GM18519 (cell line): ENCODE measurements at regions not wholly inside any gene's neighbourhood (a gene's known extent, or its start where the extent isn't known, plus 50 kb on each side); places are given as distances from the start of the nearest gene placed in this dataset.

ENCODE experiments used
- ATAC-seq: cut with Tn5 transposase; IDR thresholded peaks from one replicate; pipeline ENCODE4 v1.9.1; 2021; ENCODE audit warnings: mild to moderate bottlenecking, moderate library complexity; ENCODE audit not compliant: unreplicated experiment, low FRiP score

DNA sequence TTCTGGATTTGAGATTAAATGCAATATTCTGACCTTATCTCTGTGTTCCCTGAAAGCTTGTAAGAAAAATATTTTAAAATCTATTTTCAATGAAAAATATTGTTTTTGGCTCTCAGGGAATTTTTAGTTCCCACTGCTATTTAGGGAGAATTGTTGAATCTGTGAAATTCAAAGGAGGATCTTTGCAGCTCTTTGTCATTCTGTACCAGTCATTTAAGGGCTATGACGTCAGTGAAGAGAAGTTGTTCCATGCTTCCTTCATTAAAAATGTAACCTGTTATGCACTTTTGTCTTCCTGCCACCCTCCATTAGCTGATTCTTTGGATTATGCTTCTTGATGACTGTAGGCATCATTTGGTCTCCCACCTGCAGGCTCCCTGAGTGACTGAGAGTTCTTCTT, 427.8 kb upstream of the C2CD4B start:
- no peak for ATAC-seq

DNA sequence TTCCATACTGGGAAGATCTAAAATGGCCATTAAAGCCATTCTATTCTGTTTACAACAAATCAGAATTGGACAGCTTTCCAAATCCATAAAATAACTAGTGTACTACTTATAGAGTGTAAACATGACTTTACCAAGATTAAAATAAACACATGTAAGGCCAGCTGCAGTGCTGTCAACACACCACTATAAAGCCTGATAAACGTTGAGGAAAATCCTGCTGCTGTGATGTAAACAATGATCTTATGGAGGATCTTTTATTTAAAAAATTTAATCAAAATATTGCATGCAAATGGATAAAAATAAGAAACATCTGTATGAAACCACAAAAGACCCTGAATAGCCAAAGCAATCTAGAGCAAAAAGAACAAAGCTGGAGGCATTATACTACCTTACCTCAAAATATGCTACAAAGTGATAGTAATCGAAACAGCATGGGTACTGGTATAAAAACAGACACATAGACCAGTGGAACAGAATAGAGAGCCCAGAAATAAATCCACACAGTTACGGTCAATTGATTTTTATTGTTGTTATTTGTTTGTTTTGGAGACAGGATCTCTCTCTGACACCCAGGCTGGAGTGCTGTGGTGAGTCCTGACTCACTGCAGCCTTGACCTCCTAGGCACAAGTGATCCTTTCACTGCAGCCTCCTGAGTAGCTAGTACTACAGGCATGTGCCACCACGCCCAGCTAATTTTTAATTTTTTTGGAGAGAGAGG, 428.8 kb upstream of the C2CD4B start:
- no peak for ATAC-seq

DNA sequence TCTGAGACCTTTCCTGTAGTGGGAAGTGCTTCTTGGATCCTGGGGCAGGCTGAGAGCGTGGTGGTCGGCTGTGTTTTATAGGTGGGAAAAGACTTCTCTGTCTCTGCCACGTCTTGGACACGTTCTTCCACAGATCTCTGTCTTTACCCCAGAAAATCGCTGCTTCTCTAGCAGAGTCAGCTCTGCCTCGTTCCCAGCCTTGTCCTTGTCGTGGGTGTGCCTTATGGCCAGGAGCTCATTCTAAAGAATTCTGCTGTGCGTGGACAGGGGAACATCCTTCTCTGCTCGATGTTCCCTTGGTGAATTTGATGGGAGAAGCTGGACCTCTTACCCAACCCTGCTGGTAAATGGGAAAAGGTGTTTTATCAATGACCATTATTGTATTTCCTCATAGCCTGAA, 433.1 kb upstream of the C2CD4B start:
- ATAC-seq: no peak

DNA sequence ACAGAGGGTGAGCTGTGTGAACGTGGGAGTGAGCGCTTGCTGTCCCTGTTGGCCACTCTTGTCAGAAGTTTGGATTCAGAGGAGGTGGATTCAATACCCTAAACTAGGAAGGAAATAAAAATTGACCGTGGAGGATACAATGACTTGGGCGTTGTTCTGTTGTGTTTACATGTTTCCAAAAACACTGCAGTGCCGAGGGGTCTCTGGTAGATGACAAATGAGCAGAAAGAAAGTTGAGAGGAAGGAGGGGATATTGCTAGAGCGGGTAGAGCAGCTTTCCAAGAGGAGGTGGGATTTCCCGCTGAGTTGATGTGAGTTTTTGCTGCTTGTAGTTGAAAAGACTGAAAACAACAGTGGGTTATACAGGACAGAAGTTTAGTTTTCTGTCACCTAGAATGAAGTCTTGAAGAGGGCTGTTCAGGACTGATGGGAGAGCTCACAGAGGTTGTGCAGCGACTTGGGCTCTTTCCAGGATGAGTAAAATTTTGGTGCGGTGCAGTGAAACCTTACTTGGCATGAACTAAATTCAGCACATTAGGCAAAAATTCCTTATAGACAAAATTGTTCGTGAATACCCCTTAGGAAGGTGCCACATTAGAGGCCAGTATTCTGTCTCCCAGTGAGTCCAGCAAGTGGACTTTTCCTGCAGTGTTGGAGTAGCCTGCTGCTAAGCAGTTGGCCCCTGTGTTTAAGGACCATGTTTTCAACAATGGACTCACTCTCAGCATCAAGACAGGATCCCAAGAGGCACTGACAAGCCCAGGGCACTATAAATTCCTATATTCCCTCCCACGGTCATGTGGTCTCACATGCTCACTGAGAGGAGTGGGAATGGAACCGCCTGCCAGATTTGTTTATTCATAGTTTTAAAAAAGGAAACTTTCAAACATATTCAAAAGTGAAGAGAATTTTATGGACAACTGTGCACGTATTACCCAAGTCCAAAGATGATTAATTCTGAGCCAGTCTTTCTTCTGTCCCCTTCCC, 435.0 kb upstream of the C2CD4B start:
- no peak for ATAC-seq

DNA sequence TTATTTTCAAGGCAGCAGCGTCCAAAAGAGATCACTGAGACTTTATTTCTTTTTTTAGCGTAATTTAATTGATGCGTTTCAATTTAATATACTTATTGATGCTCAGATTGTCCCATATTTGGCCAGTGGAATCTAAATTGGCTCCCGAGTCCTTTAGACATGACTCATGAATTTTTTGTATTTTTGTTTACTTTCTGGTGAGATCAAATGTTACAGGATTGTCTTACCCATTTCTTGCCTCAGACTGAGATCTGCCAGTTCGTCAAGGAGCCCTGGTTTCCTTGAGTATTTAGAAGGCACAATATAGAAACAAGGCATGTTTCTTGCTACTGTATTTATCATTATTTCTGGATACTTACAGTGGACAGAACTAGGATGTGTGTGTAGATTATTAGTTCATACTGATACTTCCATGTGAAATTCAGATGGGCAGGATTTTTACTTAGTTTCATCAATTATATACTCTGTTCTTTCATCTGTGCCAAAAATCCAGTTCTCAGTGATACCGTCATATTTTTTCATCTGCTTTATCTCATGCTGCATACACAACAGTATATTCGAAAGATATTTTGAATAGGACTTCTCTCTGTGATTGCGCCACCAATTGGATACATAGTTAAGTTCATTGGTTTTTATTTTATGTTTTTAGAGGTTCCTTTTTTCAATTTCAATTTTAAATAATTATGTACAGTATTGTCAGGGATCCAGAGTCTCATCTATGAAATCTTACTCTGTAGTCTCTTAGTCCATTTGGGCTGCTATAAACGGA, 436.9 kb upstream of the C2CD4B start:
- ATAC-seq: no peak

DNA sequence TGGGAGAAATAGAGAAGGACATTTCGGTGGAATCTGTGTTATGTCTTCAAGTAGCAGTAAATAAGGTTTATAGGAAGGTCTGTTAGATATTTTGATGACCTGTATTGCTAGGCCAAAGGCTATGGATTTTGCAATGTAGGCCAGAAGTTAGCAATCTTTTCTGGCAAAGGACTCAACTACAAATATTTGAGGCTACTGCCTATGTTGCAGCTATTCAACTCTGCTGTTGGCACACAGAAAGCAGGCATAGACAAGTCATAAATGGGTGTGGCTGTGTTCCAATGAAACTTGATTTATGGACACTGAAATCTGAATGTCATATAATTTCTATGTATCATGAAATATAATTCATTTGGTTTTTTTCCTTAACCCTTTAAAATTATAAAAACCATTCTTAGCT, 438.7 kb upstream of the C2CD4B start:
- ATAC-seq: no peak

DNA sequence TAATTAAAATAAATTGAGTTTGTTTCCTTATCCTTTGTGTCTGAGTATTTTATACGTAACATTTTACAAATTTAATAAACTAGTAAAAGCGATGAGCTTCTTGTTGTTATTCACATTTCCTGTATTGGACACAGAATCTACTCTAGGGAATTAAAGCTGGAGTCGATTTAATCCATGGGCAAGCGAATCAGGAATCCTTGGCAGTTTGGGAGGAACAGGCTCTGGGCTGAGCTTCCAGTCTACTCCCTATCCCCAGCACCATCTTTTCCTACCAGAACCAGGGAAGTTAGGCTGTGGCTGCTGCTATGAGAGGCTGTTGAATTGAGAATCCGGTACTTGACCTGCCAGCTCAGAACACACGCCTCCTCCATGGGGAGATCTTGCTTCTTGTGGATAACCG, 437.3 kb upstream of the TPM1 start:
- no peak for ATAC-seq

DNA sequence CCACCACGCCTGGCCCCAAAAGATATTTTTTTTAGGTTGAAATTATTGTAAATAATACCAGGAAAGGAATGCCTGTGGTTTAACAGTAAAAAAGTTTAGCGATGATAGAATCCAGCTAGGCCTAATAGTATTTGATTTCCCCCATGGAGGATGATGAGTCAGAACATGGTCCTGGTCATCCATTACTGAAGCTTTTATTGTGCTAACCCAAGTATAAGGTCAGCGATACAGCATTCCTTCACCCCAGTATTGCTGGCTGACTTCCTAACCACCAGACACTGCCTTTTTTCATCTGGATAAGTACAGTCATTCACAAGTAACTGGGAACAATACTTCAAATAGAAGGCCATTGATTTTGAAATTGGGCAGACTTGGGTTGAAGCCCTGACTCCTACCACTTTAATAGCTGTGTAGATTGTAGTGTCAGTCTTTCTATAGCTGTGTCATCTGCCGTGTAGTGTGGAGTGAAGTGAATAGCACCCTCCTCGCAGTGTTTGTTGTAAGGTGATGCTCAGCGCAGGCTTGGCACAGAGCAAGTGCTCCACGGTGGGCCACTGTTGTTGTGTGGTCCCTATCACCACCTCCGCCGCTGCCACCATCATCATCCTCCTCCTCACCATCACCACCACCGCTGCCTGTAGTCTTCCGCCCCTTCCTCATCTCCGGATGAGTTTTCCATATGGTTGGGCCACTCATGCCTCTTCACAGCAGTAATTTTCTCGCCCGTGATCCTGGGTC, 436.0 kb upstream of the TPM1 start:
- no peak for ATAC-seq

DNA sequence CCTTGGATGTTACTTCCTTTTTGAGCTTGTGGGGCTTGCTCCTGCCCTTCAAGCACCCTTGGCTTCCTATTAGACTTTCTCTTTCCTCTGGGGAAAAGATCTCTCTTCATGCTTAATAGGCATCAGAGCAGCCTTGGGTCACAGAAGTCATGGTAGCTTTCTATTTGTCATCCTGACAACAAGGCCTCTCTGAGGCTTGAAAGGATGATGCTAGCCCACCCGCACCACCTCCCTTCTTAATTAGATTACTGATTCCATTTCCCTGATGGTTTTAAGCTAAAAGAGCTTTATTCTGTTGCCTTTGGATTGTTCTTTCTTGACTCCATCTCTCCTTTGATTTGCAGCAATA, 435.5 kb upstream of the TPM1 start:
- no peak for ATAC-seq

DNA sequence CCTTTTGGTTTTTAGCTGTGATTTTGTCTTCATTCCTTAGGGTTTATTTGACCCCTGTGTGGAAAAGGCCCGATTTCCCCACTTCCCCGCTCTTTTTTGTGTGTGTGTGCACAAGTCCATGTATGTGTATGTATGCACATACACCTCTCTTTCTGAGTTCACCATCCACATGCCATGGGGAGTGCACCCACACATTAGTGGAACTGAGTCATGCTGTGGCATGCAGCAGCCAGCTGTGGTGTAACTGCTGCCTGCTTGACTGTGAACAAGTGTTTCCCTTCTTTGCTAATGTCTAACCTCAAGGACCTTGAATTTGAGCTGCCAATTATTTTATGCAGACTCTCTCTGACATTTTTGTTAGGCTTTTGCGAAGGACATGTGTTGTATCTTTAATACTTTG, 434.9 kb upstream of the TPM1 start:
- ATAC-seq: no peak

DNA sequence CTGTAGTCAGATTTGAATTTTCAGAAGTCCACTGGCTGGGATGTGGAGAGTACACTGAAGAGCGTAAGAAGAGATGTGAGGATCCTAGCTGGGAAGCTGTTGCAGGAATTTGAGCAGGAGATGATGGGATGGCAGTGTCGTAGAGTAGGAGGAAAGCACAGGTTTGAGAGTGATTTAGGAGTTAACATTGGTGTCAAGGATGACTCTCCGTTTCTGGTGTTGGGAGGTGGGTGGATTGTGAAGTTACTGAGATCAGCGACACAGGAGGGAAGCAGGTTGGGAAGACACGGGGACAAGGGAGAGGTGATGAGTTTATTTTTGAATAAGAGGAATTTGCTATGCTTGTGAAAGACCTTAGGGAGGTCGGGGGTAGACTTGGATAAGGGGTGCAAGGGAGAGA, 434.2 kb upstream of the TPM1 start:
- ATAC-seq: no peak

DNA sequence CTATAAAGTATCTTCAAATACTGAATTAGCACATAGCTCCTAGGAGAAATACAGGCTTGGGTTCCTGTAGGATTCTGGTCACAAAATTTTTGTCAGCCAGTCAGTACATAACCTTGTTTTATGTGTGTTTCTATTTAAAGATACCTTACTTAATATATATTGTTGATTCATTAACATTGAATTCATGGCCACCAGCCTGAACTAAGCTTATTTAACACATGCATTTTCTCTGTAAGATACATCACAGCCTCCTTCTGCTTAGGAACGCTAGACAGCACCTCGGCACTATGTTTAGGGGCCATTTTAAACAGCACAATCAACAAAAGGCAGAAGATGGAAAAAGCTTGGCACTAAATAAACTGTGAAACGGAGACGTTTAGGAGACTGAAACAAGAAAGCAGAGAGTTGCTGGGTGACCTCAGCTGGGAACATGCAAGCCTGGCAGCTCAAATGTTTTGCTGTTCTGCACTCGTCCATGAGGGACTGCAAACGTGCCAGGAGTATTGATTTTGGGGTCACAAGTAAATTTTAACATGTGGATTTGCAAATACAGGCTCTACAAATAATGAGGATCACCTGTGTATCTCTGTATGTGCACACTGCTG, 432.2 kb upstream of the TPM1 start:
- no peak for ATAC-seq

DNA sequence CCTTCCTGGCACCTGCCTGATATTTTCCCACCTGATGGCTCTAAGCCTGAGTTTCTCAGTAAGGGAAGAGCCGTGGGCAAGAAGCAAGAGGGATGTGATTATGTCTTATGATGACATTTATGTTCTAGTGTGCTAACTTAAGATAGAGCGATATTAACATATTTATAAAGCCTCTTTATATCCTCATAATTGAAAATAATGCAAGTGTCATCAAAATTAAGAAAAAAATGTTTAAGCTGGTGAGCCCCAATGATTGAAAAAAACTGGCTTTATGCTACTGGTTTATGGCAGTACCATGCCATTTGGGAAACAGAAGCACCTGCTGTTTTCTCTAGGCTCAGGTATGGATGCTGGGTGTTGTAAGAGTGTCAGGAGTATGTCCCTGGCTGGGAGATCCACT, 431.5 kb upstream of the TPM1 start:
- no peak for ATAC-seq

DNA sequence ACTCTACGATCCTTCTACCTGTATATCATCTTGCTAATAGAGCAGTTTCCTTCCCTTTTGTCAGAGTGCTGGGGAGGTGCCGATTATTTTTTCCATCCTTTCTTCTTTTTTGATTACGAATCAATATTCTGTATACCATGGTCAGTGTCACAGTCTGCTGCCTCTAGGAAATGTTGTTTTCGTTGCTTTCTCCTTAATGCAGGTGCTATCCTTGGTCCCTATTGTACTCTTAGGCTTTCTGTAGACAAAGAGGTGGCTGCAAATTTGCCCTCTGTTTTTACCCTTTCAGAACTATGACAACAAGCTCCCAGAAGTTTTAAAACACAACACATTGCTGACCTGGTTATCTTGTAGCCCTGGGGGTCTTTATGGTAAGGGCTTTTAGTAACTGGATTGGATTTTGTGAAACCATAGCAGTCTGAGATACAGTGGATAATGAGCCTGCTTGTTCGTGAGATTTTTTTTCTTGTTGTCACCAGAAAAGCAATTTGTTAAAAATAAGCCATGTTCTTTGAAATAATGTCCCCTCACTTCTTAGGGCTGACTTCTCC, 430.3 kb upstream of the TPM1 start:
- ATAC-seq: no peak

DNA sequence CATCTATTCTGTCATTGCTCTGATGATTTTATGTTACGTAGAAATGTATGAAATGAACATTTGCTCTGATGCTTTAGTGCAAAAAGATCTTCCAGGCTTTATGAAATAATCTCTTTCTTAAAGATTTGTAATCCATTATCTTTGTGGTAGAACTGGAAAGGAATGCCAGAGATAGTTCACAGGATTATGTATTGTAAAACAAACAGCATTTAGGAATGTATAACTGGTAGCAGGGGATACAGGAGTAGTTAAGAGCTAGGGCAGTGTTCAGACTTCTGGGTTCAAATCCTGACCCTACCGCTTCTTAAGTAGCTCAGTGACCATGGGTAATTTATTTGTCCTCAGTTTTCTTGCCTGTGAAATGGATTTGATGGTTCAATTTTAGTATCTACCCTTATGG, 429.8 kb upstream of the TPM1 start:
- ATAC-seq: no peak

DNA sequence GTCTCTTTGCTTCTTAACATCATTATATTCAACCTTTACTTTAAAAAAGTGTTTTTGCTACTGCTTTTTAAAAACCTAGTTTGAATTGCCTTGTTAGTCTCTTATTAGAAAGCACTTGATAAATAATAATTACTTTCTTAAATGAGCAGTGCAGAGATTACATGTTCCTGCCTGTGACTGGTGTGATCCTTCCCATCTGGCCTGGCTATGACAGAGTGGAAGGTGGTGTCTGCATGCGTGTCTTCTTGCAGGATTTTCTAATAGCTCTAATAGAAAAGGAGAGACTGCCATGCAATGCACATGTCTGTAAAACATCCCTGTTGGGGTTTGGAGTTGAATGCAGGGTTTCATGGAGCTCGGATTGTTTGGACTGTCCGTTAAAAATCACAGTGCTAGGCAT, 425.8 kb upstream of the TPM1 start:
- ATAC-seq: no peak

DNA sequence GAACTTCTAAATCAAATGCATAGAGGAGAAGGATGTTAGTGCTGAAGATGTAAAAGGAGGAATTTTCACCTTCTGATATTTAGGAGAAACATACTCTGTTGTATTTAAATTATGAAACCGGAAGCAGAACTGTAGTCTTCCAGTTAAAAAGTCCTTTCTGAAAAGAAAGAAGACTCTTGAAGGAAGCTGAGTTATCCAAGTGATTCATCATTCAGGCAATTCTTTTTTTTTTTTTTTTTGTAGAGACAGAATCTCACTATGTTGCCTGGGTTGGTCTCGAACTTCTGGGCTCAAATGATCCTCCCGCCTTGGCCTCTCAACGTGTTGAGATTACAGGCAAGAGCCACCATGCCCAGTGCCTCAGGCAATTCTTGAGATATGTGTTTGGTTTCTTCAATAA, 424.8 kb upstream of the TPM1 start:
- ATAC-seq: no peak

DNA sequence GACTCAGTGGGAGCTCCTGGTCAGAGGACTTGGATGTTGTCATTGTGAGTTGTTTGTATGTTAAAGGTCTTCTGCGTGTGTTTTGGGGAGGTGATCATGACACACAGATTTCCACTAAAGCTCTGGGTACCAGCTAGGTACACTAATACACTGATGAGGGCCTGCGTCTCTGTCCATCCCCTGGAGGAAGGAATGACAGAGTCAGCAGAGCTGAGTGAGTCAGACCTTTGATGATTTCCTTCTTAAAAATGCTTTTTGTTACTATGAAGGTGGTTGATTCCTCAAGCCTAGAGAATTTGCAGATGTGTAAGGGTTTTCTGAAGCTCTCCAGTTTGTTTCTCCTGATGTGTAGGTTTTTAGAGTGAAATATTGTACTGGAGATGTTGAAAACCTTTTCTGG, 424.1 kb upstream of the TPM1 start:
- ATAC-seq: no peak

DNA sequence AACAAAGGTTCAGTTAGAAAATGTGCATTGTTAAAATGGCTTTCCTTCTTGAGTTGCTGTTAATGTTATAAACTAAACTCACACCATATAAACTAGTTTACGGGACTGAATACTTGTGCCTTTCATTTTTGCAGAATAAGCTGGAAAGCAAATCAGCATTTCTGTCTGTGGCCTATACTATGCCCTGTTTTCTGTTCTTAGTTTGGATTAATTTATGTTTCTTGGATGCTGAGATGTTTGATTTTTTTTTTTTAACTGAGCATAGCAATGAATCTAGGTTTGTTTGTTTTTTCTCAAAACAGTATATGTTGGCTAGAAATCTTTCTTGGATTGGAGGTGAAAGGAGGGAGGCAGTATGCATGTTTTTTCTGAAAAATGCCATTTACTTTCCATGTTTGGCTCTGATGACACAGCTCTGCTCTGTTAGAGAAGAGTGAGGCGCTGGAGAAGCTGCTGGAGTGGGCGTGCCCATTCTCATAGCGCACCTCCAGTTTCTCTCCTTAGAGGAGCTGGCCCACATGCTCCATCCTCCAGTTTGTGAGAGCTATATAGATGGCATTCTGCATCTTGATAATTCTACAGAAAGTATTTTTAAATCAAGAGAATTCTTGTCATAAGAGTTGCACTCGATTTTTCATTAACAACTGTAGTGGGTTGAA, 423.6 kb upstream of the TPM1 start:
- no peak for ATAC-seq
